K562 (cell line): ENCODE measurements at regions not wholly inside any gene's neighbourhood (a gene's known extent, or its start where the extent isn't known, plus 50 kb on each side); places are given as distances from the start of the nearest gene placed in this dataset.
"Not testable (repeated sequence)": the region's sequence is repeated elsewhere in the genome, so short reads cannot be mapped to it uniquely, and the experiment has no call there.

Source experiments
- ATAC-seq: fragments of 200-7000 bp; cut with Tn5 transposase; 3 replicates; pipeline ENCODE4 v1.9.1; 2020; ENCODE audit warnings: moderate library complexity
- BruUV-seq: library from RNA; stranded (reverse); fragments of 400-500 nt; replicated peaks from 2 replicates; lab custom pipeline; 2021; lab: Mats Ljungman, UMichigan
- CTCF ChIA-PET: fragments of 300-600 bp; formaldehyde crosslinking; extraction: SDS; loops from one replicate; lab custom pipeline; 2021; ENCODE audit warnings: low intra/inter-chr PET ratio; lab: Yijun Ruan, JAX
- POLR2A ChIA-PET: fragments of 300-600, 350-650 bp; sonication (Branson Sonifier 250); formaldehyde crosslinking; extraction: SDS; loops from one replicate; lab custom pipeline; 2021; ENCODE audit warnings: antibody characterized with exemption, inconsistent platforms; lab: Yijun Ruan, JAX
- DNase-seq, 4 experiments: peaks; one replicate each; pipeline versions ENCODE4 v3.0.0 to v3.0.0-alpha.2; 2011 to 2018; ENCODE audit warnings: low spot score in 3 of 4, mixed read lengths in 3 of 4; ENCODE audit errors: extremely low read depth in 1 of 4
- FAIRE-seq: peaks from 2 replicates; lab custom pipeline; 2011; peaks lifted over from hg19 to GRCh38; lab: Jason Lieb, UNC
- H2AFZ ChIP-seq: 2 replicates; pipeline ENCODE4 v1.6.0; 2011; ENCODE audit warnings: low read depth, low read length, control low read depth, inconsistent platforms
- H3K27ac ChIP-seq: fragments of 200-600 bp; 3 replicates; pipeline ENCODE4 v1.8.0; 2011; ENCODE audit warnings: low read depth, mild to moderate bottlenecking, control low read depth, inconsistent platforms, low read length, moderate library complexity, mixed read lengths; ENCODE audit errors: extremely low read depth
- H3K27me3 ChIP-seq, 2 experiments: fragments of 300-600 bp in 1 of 2; 2 replicates in 1 of 2; 3 replicates in 1 of 2; pipeline versions ENCODE4 v1.6.0 to v1.8.0; 2011; ENCODE audit warnings: inconsistent platforms in 2 of 2, low read length in 2 of 2, mild to moderate bottlenecking in 1 of 2, mixed read lengths in 1 of 2, moderate library complexity in 1 of 2; ENCODE audit not compliant: control insufficient read depth in 2 of 2, insufficient read depth in 2 of 2
- H3K36me3 ChIP-seq: fragments of 300-600 bp; 3 replicates; pipeline ENCODE4 v1.8.0; 2011; ENCODE audit warnings: mild to moderate bottlenecking, low read length, inconsistent platforms; ENCODE audit not compliant: control insufficient read depth, insufficient read depth
- H3K4me1 ChIP-seq, 2 experiments: fragments of 200-600 bp in 1 of 2; replicated peaks in 1 of 2; 2 replicates in 1 of 2; 3 replicates in 1 of 2; pipeline versions ENCODE4 v1.5.1 to v1.8.0; 2011; ENCODE audit warnings: inconsistent platforms in 2 of 2, low read length in 2 of 2, mild to moderate bottlenecking in 1 of 2, mixed read lengths in 1 of 2, moderate library complexity in 1 of 2; ENCODE audit not compliant: control insufficient read depth in 2 of 2, insufficient read depth in 2 of 2
- H3K4me2 ChIP-seq: 2 replicates; pipeline ENCODE4 v1.6.1; 2011; ENCODE audit warnings: low read length, control low read depth, inconsistent platforms, mixed read lengths; ENCODE audit not compliant: insufficient read depth
- H3K4me3 ChIP-seq: fragments of 200-600 bp; sonication (generic), shearing (Covaris generic); 2 replicates; pipeline ENCODE4 v1.5.1; 2016; ENCODE audit warnings: control low read depth, inconsistent platforms
- H3K79me2 ChIP-seq: fragments of 200-600 bp; 3 replicates; pipeline ENCODE4 v1.8.0; 2011; ENCODE audit warnings: low read length, inconsistent platforms; ENCODE audit not compliant: control insufficient read depth, insufficient read depth
- H3K9ac ChIP-seq, 2 experiments: 2 replicates each; pipeline versions ENCODE4 v1.6.0 to v1.6.1; 2011; ENCODE audit warnings: low read depth in 2 of 2, low read length in 2 of 2, control low read depth in 1 of 2, inconsistent platforms in 1 of 2, mild to moderate bottlenecking in 1 of 2, mixed read lengths in 1 of 2; ENCODE audit not compliant: insufficient read depth in 1 of 2
- H3K9me1 ChIP-seq: one replicate; pipeline ENCODE4 v1.6.0; 2011; ENCODE audit warnings: inconsistent platforms, mild to moderate bottlenecking, low read length, moderate library complexity; ENCODE audit not compliant: control insufficient read depth, insufficient read depth
- H3K9me3 ChIP-seq: replicated peaks from 2 replicates; pipeline ENCODE4 v1.5.1; 2011; ENCODE audit warnings: low read depth, low read length, inconsistent platforms; ENCODE audit not compliant: control insufficient read depth, insufficient read depth
- H4K20me1 ChIP-seq: replicated peaks from 2 replicates; pipeline ENCODE4 v1.6.1; 2011; ENCODE audit warnings: low read length, inconsistent platforms, mixed read lengths; ENCODE audit not compliant: control insufficient read depth, insufficient read depth
- FOXA3 ChIP-seq, 2 experiments: fragments of 450-650 bp in 1 of 2; sonication (generic) in 1 of 2; formaldehyde crosslinking; IDR thresholded peaks in 1 of 2; conservative IDR thresholded peaks in 1 of 2; 2 replicates each; pipeline versions ENCODE4 v1.4.0 to v1.8.0; 2020 to 2022; ENCODE audit warnings: mild to moderate bottlenecking in 2 of 2, missing genetic modification reagents in 1 of 2
- GABPB1 ChIP-seq: sonication (generic); formaldehyde crosslinking; IDR thresholded peaks from 2 replicates; pipeline ENCODE4 v1.8.0; 2022; ENCODE audit warnings: mild to moderate bottlenecking, missing genetic modification reagents
- HDGF ChIP-seq: fragments of 450-650 bp; IDR thresholded peaks from 2 replicates; pipeline ENCODE4 v1.6.1; 2016
- MCM3 ChIP-seq: fragments of 450-650 bp; IDR thresholded peaks from 2 replicates; pipeline ENCODE4 v1.6.1; 2016
- MYBL2 ChIP-seq, 2 experiments: fragments of 450-650 bp in 1 of 2; sonication (generic) in 1 of 2; formaldehyde crosslinking in 1 of 2; IDR thresholded peaks; 2 replicates each; pipeline versions ENCODE4 v1.6.1 to v1.8.1; 2017 to 2022; ENCODE audit warnings: borderline replicate concordance in 1 of 2, inconsistent platforms in 1 of 2, low read depth in 1 of 2, mild to moderate bottlenecking in 1 of 2, missing genetic modification reagents in 1 of 2, moderate library complexity in 1 of 2
- PHB2 ChIP-seq: fragments of 450-650 bp; IDR thresholded peaks from 2 replicates; pipeline ENCODE4 v1.6.1; 2017; ENCODE audit warnings: low read depth
- TCF7L2 ChIP-seq: fragments of 150-350 bp; IDR thresholded peaks from 2 replicates; pipeline ENCODE4 v1.6.1; 2016; ENCODE audit warnings: low read depth, mild to moderate bottlenecking, low read length, moderate library complexity
- TFAM ChIP-seq: fragments of 250-450 bp; sonication (Bioruptor Pico); conservative IDR thresholded peaks from 2 replicates; pipeline ENCODE4 v1.5.0; 2021; ENCODE audit warnings: mild to moderate bottlenecking, moderate library complexity
- ZBTB11 ChIP-seq, 3 experiments: fragments of 200-800 bp in 1 of 3; fragments of 250-450 bp in 1 of 3; fragments of 450-650 bp in 1 of 3; sonication (Bioruptor Pico) in 1 of 3; sonication (Bioruptor generic) in 1 of 3; formaldehyde crosslinking in 1 of 3; IDR thresholded peaks; 2 replicates each; pipeline versions ENCODE4 v1.6.1 to v1.8.0; 2016 to 2022; ENCODE audit warnings: mild to moderate bottlenecking in 2 of 3, missing genetic modification characterization in 2 of 3, missing compliant biosample characterization in 1 of 3, moderate library complexity in 1 of 3
- ZNF143 ChIP-seq: sonication (generic); formaldehyde crosslinking; IDR thresholded peaks from 2 replicates; pipeline ENCODE4 v1.9.0; 2022; ENCODE audit warnings: mild to moderate bottlenecking, missing genetic modification reagents
- ZNF23 ChIP-seq: fragments of 250-450 bp; sonication (Bioruptor Pico); IDR thresholded peaks from 2 replicates; pipeline ENCODE4 v1.4.0; 2020; ENCODE audit warnings: mild to moderate bottlenecking
- ZNF384 ChIP-seq: IDR thresholded peaks from 2 replicates; pipeline ENCODE4 v1.6.1; 2012; ENCODE audit warnings: low read depth, low read length, improper control_type of control experiment
- WGBS: fragments of 100-300 bp; shearing (Covaris generic); methylation state at CpG from one replicate; pipeline ENCODE4 v1.1.6; 2016; ENCODE audit warnings: low coverage, mixed read lengths; ENCODE audit not compliant: insufficient coverage; ENCODE audit errors: missing lambda C conversion rate; 5-methylcytosine and 5-hydroxymethylcytosine counted together
- in situ Hi-C: fragments of 300-500 bp; cut with MboI; formaldehyde crosslinking; loops from 4 replicates; pipeline ENCODE4 v1.15.0; 2018; ENCODE audit warnings: inconsistent platforms, mixed read lengths
- intact Hi-C: fragments of 100-400 bp; cut with micrococcal nuclease; formaldehyde crosslinking; loops from 2 replicates; pipeline ENCODE4 v1.14.2; 2022

- Histone ChIP-seq H3K27me3 (no peaks in the 10 kb centered on the region), H3K4me3 (no peak overlapping the region), H3K36me3 (no peaks in the 10 kb centered on the region), H3K9me3 (no peaks in the 10 kb centered on the region; the same call in 1 of the 2 replicates), H3K9me1 (no peaks in the 10 kb centered on the region), H3K27ac (no peak overlapping the region), H3K4me1 (no peaks in the 10 kb centered on the region), H3K4me2 (no peak overlapping the region), H2AFZ (no peak overlapping the region), H4K20me1 (no peaks in the 10 kb centered on the region), H3K79me2 (no peaks in the 10 kb centered on the region), H3K9ac (no peak overlapping the region)
- no peak for ATAC-seq
- BruUV-seq, result no TSS peak
- no peak for FAIRE-seq
- no peak for DNase-seq
- no peak for TF ChIP-seq PHB2
- TF ChIP-seq GABPB1 (CRISPR knock-in tag), result no peak
- no peak for TF ChIP-seq HDGF
- no peak for TF ChIP-seq MYBL2 (IDR thresholded peaks at IDR 0.05; ENCODE audit: low read depth)
- TF ChIP-seq MYBL2 (CRISPR knock-in tag; IDR thresholded peaks at IDR 0.05; ENCODE audit: borderline replicate concordance), result no peak
- TF ChIP-seq ZNF23 (CRISPR knock-in tag), result no peak
- TF ChIP-seq TFAM, result no peak
- no peak for TF ChIP-seq MCM3
- no peak for TF ChIP-seq FOXA3 (CRISPR knock-in tag; conservative IDR thresholded peaks at IDR 0.05 in 1 of 2, IDR thresholded peaks at IDR 0.05 in 1 of 2)
- no peak for TF ChIP-seq TCF7L2
- no peak for TF ChIP-seq ZBTB11 (CRISPR knock-in tag; IDR thresholded peaks at IDR 0.05)
- no peak for TF ChIP-seq ZNF384
- no peak for TF ChIP-seq ZNF143
- in situ Hi-C loops (no loop called here), intact Hi-C loops (no loop called here)
- CTCF ChIA-PET, result no interaction called here
- POLR2A ChIA-PET, result no interaction called here
- 0% methylated on average over 3 of the region's 3 CpGs for WGBS
Observed at GRCh38 chr17:52965856-52966255, 807.3 kb upstream of the CA10 start.

GRCh38 chr17:52961751-52962150 lies 803.2 kb upstream of the CA10 start:
- H3K27ac ChIP-seq, CTCF ChIA-PET, H3K4me1 ChIP-seq, in situ Hi-C loops, H3K27me3 ChIP-seq, DNase-seq, H3K9me1 ChIP-seq, H3K9ac ChIP-seq, ATAC-seq, FAIRE-seq, H2AFZ ChIP-seq, intact Hi-C loops, H4K20me1 ChIP-seq, H3K36me3 ChIP-seq, H3K4me2 ChIP-seq, H3K9me3 ChIP-seq, H3K4me3 ChIP-seq, BruUV-seq, H3K79me2 ChIP-seq: not testable (repeated sequence)
- POLR2A ChIA-PET, result interaction anchor here (0.6 kb wide), 1 partner anchor 792 kb away, joined by 4 read pairs; no protein-coding TSS in a partner anchor
- WGBS, result 3% methylated on average over 8 of the region's 11 CpGs
